GM23338 (cell line): ENCODE measurements at regions not wholly inside any gene's neighbourhood (a gene's known extent, or its start where the extent isn't known, plus 50 kb on each side); places are given as distances from the start of the nearest gene placed in this dataset.

ENCODE experiments used
- CREB1 ChIP-seq: fragments of 250-450 bp; sonication (Bioruptor Pico); IDR thresholded peaks from 2 replicates; pipeline ENCODE4 v1.5.0; 2020; ENCODE audit warnings: low read depth, mild to moderate bottlenecking, moderate library complexity
- CTCF ChIP-seq, 2 experiments: fragments of 200-600 bp in 1 of 2; sonication (generic) in 1 of 2; conservative IDR thresholded peaks; 2 replicates each; pipeline versions ENCODE4 v1.5.1 to v1.6.1; 2016 to 2017; ENCODE audit warnings: antibody characterized with exemption in 2 of 2, low read depth in 2 of 2, mild to moderate bottlenecking in 2 of 2, moderate library complexity in 1 of 2
- ETS1 ChIP-seq: IDR thresholded peaks from 2 replicates; pipeline ENCODE4 v1.6.1; 2016; ENCODE audit warnings: antibody characterized with exemption
- EZH2 ChIP-seq: fragments of 200-600 bp; sonication (generic); IDR thresholded peaks from one replicate; pipeline ENCODE4 v1.8.0; 2017; ENCODE audit warnings: antibody characterized with exemption, mild to moderate bottlenecking, low read depth; ENCODE audit not compliant: unreplicated experiment
- EZH2phosphoT487 ChIP-seq: fragments of 200-600 bp; sonication (generic); IDR thresholded peaks from one replicate; pipeline ENCODE4 v1.8.1; 2018; ENCODE audit warnings: antibody characterized with exemption; ENCODE audit not compliant: unreplicated experiment
- JUNB ChIP-seq: IDR thresholded peaks from one replicate; pipeline ENCODE4 v1.6.1; 2016; ENCODE audit warnings: antibody characterized with exemption; ENCODE audit not compliant: unreplicated experiment
- NANOG ChIP-seq: IDR thresholded peaks from 2 replicates; pipeline ENCODE4 v1.6.1; 2016; ENCODE audit warnings: antibody characterized with exemption, borderline replicate concordance
- POLR2AphosphoS5 ChIP-seq: IDR thresholded peaks from 2 replicates; pipeline ENCODE4 v1.6.1; 2016; ENCODE audit warnings: antibody characterized with exemption, low read depth
- REST ChIP-seq: IDR thresholded peaks from one replicate; pipeline ENCODE4 v1.6.1; 2018; ENCODE audit warnings: antibody characterized with exemption; ENCODE audit not compliant: unreplicated experiment
- STAT1 ChIP-seq: IDR thresholded peaks from one replicate; pipeline ENCODE4 v1.6.1; 2016; ENCODE audit warnings: antibody characterized with exemption; ENCODE audit not compliant: unreplicated experiment
- ZNF114 ChIP-seq: fragments of 250-450 bp; sonication (Bioruptor Pico); IDR thresholded peaks from 2 replicates; pipeline ENCODE4 v1.5.0; 2020; ENCODE audit warnings: mild to moderate bottlenecking, moderate library complexity
- ZNF331 ChIP-seq: fragments of 250-450 bp; sonication (Bioruptor Pico); IDR thresholded peaks from 2 replicates; pipeline ENCODE4 v1.5.0; 2020; ENCODE audit warnings: low read depth, mild to moderate bottlenecking, moderate library complexity
- ZNF462 ChIP-seq: fragments of 250-450 bp; sonication (Bioruptor Pico); IDR thresholded peaks from 2 replicates; pipeline ENCODE4 v1.5.0; 2020; ENCODE audit warnings: mild to moderate bottlenecking, moderate library complexity

- TF ChIP-seq CTCF (conservative IDR thresholded peaks at IDR 0.05; ENCODE audit: low read depth in 2 of 2) (no peak), POLR2AphosphoS5 (no peak), CREB1 (no peak), REST (no peak), ETS1 (no peak), ZNF331 (no peak), EZH2phosphoT487 (no peak), EZH2 (no peak), ZNF114 (CRISPR knock-in tag) (no peak), JUNB (no peak), NANOG (no peak), STAT1 (no peak), ZNF462 (CRISPR knock-in tag) (no peak)
Observed at GRCh38 chr2:22990246-22990645, 394.7 kb upstream of the KLHL29 start.
